NCI-H2107 treated with DMSO at 0.1 percent for 48 hours (cell line): ENCODE measurements at regions not wholly inside any gene's neighbourhood (a gene's known extent, or its start where the extent isn't known, plus 50 kb on each side); places are given as distances from the start of the nearest gene placed in this dataset.

Experiments
- DNase-seq: peaks from one replicate; lab custom pipeline; 2025; ENCODE audit not compliant: unreplicated experiment; lab: John Stamatoyannopoulos, UW

DNA sequence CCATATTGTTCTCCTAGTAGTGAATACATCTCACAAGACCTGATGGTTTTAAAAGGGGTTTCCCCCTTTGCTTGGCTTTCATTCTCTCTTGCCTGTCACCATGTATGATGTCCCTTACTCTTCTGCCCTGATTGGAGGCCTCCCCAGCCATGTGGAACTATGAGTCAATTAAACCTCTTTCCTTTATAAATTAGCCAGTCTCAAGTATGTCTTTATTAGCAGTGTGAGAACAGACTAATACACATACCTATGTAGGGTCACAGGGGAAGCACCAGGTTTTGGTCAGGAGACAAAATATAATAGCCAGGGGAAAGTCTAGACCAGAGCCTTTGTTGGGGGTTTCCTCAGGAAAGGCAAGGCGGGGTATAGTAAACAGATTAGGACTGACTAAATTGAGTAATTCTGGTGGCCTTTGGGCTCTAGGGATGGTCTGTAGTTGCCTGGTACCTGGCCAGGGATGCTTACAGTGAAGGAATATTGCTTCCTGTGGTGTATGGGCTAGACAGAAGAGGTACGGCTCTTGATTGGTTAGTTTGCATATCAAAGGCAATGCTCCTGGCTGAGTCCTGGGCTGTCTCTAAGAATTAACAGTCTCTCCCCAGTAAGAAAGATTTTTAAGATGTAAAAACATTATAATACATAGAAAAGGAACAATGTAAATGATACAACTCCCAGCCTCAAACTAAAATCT lies 254.5 kb downstream of the ELAVL2 start:
- DNase-seq = no peak

DNA sequence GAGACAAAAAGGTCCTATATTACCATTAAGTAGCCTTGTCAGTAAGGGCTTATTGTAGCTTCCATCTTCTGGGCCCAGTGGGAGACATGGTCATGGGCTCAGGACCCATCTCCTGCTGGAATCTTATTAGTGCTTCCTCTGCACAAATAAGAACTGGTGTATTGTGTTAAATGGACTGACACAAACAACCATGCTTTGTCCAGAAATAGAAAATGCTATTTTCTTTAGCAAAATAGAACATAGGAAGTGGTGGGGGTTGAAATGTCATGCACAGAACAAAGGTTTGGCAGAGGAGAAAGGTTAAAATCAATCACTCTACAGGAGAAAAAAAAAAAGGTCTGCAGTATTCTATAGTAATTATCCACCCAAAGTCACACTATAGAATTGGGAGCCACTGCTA lies 252.2 kb downstream of the ELAVL2 start:
- no peak for DNase-seq

GRCh38 chr9:23577611-23578010 lies 248.4 kb downstream of the ELAVL2 start:
- DNase-seq = no peak

GRCh38 chr9:23581931-23582330 lies 244.1 kb downstream of the ELAVL2 start:
- no peak for DNase-seq

- DNase-seq = no peak
These were observed 243.2 kb downstream of the ELAVL2 start for GRCh38 chr9:23582836-23583235.

- no peak for DNase-seq
These were observed 239.1 kb downstream of the ELAVL2 start for GRCh38 chr9:23586906-23587305.

DNA sequence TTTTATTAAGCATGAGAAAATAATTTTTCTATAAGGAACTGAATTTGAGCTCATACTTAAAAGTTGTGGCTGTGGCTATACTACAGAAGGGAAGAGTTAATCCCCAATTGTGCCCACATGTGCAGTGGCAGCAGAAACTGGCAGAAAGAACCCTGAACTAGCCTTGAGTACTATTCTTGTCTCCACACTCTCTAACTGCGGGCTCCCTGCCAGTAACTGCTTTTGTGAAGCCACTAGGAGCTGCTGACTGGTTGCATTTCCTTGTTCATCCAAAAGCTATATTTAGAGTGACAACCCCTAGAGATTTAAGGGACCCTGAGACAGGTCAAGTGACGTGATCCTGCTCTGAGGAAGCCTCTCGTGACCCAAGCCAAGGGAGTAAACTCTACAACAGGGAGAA lies 238.6 kb downstream of the ELAVL2 start:
- no peak for DNase-seq

DNA sequence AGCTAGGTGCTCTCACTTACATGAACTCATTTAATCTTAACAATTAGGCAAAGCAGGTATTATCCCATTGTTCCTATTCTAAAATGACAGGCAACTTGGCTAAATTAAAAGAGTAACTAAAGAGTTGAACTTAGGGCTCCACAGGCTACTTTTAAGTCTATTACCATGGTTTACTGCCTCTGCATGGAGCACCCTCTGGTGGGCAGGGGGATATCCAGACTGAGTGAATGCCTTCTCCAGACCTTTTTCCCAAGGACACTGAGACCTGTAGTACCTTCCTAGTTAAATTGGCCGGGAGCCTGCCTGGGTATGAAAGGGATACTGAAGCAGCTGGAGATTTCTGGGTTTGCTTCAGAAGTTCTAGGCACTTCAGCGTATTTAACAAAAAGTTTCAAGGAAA lies 238.1 kb downstream of the ELAVL2 start:
- no peak for DNase-seq

DNA sequence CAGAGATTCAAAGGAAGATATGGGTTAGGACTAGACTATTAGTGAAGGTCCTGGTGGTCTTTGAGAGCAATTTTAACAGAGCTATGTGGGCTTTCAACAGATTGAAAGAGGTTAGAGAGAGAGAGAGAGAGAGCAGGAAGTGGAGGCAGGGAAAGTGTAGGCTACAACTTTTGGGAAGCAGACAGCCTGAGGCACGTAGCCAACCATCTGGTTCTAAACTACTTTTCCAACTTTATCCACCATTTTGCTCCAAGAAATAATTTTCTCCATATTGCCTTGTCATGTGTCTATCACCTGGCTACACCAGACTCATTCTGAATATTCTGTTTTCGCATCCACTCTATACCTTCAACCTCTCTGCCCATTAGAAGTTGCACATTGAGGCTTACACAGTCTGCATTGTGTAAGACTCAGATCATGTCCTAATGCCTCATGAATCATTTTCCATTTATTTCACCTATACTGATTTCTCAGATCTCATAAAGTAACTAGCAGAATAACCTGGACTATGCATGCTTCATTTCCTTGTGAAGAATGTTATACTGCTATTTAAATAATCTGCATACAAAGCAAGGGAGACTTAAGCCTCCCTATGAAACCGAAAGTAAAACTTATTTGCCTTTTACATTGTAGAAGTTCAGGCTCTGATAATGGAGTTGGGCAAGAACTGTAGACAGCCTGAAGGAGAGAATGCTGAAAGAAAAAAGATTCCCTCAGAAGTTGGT lies 235.6 kb downstream of the ELAVL2 start:
- DNase-seq = no peak

DNA sequence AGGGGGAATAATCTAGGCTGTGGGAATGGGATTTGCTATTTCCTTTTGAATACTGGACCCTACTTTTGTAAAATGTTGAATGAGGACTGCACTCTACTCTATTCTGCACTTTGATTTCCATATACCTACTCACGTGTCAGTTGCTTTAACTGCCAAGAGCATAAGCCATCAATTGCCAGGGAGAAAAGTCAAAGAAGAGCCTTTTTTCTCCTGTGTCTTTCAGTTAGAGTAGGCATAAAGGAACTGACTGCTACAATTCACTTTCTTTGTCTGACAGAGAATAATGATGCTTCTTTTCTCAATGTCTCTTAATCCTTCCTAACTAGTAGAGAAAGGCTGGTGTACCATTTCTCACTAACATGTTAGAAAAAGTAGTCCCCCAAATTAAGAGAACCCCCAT lies 231.6 kb downstream of the ELAVL2 start:
- no peak for DNase-seq

DNA sequence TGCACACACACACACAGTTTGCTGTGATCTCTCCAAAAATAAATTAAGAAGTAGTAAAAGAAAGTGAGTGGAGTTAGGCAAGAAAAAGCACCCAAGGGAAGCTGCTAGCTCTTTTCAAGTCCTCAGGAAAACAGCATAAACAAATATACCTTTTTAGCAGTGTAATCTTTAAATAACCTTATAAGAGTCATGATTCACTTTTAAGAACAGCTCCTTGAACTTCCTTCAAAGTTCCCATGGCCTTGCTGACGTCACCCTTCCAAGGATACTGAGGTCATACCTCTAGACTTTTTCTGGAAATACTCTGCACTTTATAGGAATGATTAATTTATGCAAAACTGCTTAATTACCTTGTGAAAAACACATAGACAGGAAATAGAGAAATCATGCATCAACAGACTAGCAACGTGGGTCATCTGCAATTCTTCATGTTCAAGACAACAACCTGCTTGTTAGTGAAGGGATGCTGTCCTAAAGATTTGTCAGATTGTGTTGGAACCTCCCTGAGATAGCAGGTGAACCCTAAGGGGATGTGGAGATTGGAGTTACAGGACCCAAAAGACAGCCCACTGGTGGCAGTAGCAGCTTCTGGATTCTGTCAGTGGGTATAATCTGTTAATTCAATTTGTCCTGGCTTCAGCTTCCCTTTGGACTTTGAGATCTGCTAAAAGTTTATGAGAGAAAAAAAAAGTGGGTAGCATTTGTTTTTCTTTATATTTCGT lies 229.0 kb downstream of the ELAVL2 start:
- DNase-seq = no peak

DNA sequence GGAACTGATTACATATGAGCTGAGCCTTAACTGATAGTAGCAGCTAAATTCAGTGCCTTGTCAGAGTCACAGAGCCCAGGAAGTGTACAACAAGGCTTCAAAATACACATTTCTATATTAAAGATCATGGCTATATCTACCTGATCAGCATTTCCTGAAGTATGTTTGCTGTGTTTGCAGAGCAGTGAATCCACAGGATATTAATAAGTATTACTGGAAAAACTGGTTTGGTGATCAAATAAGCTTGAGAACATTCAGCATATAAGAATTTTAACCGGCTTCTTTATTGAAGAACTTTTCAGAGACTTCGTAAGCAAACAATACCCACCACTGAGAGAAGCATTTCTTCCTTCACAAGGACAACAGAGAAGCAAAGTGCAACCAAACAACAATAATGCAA lies 227.0 kb downstream of the ELAVL2 start:
- no peak for DNase-seq

DNA sequence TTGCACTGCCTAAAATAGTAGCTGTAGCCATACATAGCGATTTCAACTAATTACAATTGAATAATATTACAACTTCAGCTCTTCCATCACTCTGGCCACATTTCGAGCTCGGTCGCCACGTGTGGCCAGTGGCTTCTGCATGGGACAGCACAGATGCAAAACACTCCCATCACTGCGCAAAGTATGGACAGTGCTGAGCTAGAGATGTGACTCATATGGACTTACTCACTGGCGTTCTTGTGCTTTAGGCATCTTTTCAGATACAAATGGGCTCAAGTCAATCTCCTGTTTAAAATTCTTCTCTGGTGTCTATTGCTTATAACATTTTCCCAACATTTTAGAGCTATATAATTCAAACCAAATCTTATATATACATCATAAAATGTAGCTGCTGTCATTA lies 222.7 kb downstream of the ELAVL2 start:
- no peak for DNase-seq

DNA sequence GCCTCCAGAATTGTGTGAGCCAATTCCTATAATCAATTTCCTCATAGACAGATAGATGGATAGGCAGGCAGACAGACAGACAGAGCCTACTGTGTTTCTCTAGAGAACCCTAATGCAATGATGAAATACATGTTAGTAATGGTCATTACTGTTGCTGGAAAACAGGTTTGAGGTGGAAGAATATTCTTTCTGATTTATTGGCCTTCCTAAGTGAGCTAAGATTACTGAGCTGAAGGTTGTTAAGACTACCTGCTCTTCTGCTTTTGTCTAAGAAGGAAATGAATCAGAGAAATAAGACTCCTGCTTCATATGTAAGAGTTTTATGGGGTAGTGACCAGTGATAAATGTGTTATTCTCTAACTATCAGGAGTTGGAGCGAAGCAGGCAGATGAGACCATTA lies 219.9 kb downstream of the ELAVL2 start:
- no peak for DNase-seq

- no peak for DNase-seq
These were observed 217.6 kb downstream of the ELAVL2 start for GRCh38 chr9:23608456-23608855.

GRCh38 chr9:23611869-23612268 lies 214.2 kb downstream of the ELAVL2 start:
- DNase-seq = no peak

DNA sequence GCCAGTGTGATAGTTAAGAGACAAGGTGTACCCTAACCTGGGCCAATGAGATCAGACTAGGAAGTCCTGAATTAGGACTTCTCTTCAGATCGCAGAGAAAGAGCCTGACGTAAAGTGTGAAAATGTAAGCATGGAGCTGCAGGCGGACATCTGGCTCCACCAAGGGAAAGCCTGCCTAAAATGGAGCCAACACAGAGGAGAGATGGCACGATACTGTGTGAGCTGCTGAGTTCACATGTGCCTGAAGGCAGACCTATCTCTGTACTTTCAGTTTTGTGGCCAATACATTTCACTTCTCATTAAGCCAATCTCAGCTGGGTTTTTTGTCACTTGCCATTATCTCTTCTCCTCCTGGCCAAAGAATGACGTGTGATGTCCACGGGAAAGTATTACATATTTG lies 210.5 kb downstream of the ELAVL2 start:
- no peak for DNase-seq

DNA sequence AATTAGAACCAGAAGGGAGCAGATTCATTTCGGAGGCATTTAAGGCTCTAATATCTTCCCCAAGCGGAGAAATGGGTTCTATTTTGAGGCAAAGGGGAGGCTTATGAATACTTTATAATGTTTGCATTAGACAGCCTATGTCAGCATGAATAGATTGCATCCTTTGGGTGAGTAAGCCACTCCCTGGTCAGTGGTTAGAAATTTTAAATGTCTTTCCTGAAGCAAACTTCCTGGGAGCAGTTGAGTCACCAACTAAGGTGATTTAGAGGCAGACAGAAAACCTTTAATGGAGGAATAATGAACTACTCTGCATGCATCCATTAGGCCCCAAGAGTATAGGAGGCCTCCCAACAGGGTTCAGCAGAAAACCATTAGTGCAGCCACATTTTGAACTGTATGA lies 204.9 kb downstream of the ELAVL2 start:
- DNase-seq = no peak

DNA sequence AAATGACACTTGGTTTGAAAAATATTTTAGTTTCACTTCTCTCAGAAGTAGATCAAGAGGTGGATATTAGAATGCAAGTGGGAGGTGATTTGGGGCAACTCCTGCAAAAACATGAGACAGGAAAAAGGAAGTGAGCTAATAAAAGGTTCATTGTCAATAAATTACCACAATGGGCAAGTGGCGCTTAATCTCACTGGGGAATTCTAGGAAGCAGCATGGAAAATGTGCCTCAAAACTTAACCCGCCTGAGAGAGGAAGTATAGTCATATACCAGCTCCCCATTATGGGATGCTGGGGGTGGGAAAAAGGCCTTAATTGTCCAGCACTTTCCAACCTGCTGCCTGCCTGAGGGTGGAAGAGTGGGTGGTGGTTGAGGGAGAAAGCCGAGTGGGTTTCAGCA lies 204.1 kb downstream of the ELAVL2 start:
- no peak for DNase-seq

DNA sequence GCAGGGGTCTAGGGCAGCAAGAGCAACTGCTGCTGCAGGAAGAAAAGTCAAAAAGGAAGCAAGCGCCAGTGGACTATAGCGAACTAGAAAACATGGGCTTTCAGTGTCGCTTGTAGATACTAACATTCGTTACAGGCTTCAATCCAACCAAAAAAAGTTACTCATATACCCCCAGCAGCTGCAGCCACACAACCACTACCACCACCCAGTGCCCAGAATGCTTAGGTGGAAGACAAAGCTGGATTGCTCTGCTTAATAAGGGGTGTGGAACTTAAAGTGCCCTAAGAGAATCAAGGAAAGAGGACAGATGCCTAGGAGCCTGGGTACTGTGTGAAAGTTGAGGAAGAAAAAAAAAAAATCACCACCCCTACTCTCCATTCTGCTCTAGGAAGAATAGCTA lies 203.6 kb downstream of the ELAVL2 start:
- no peak for DNase-seq

GRCh38 chr9:23630488-23630887 lies 195.6 kb downstream of the ELAVL2 start:
- no peak for DNase-seq

DNA sequence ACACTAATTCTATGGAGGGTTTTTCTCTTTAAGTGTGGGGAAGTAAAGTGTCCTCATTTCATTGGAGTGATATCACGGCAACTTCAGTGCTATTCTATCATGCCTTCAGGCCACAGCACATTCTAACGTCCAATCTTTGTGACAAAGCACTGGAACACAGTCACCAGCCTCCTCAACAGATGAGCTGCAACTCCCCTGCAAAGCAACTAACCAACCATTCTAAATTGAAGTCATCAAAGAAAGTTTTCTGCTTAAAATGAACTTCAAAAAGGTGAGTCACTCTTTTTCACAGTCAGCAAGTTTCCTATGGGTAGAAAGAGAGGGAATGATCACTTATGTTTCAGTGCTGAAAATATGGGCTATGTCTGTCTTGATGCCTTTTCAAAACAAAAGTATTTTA lies 190.8 kb downstream of the ELAVL2 start:
- no peak for DNase-seq
